Neural crest cell (in vitro differentiated cells): ENCODE measurements at regions not wholly inside any gene's neighbourhood (a gene's known extent, or its start where the extent isn't known, plus 50 kb on each side); places are given as distances from the start of the nearest gene placed in this dataset.
"Not testable (repeated sequence)": the region's sequence is repeated elsewhere in the genome, so short reads cannot be mapped to it uniquely, and the experiment has no call there.

Source experiments
- DNase-seq: peaks from one replicate; pipeline ENCODE4 v3.0.0; 2021; ENCODE audit warnings: low read depth, mixed read lengths, low spot score
- H3K27ac Mint-ChIP-seq: one replicate; pipeline ENCODE4 v1.8.0; 2021; ENCODE audit warnings: mild to moderate bottlenecking, mixed read lengths; ENCODE audit not compliant: unreplicated experiment
- H3K27me3 Mint-ChIP-seq: 2 replicates; pipeline ENCODE4 v1.8.0; 2021; ENCODE audit warnings: low read depth, mild to moderate bottlenecking, mixed read lengths
- H3K36me3 Mint-ChIP-seq: 2 replicates; pipeline ENCODE4 v1.8.0; 2021; ENCODE audit warnings: low read depth, mild to moderate bottlenecking, mixed read lengths
- H3K4me1 Mint-ChIP-seq: 2 replicates; pipeline ENCODE4 v1.8.0; 2021; ENCODE audit warnings: mixed read lengths
- H3K4me3 Mint-ChIP-seq: one replicate; pipeline ENCODE4 v1.8.0; 2021; ENCODE audit warnings: mild to moderate bottlenecking, mixed read lengths
- H3K9me3 Mint-ChIP-seq: 2 replicates; pipeline ENCODE4 v1.8.0; 2021; ENCODE audit warnings: mixed read lengths
- TF ChIP-seq, protein P1 (sequence below): fragments of 200-600 bp; sonication (generic); conservative IDR thresholded peaks from 2 replicates; pipeline ENCODE4 v1.5.0; 2021; ENCODE audit warnings: antibody characterized with exemption, mild to moderate bottlenecking

DNA sequence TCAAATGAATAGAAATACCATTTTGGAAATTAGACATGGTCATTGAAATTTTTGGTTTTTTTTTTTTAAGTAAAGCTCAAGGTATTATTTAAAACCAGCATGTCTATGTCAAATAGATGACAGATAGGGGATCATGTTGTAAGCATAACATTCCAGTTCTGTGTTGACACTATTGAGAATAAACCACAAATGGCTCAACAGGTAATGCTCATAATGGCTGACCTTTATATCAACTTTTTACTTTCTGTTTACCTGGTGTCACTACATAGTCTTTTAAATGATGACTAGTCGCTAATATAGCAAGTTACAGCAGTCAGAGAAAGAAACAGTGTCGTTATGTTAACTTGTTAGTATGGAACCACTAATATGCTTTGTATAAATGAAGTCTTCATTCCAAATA is 616.0 kb downstream of the GATA3 start:
- Mint-ChIP-seq H3K36me3 (no peaks in the 10 kb centered on the region), H3K4me3 (no peak overlapping the region), H3K27me3 (peaks cover 4% of the 10 kb centered on the region), H3K27ac (no peak overlapping the region), H3K4me1 (no peaks in the 10 kb centered on the region), H3K9me3 (no peaks in the 10 kb centered on the region)
- DNase-seq: no peak
- TF ChIP-seq, protein P1, sequence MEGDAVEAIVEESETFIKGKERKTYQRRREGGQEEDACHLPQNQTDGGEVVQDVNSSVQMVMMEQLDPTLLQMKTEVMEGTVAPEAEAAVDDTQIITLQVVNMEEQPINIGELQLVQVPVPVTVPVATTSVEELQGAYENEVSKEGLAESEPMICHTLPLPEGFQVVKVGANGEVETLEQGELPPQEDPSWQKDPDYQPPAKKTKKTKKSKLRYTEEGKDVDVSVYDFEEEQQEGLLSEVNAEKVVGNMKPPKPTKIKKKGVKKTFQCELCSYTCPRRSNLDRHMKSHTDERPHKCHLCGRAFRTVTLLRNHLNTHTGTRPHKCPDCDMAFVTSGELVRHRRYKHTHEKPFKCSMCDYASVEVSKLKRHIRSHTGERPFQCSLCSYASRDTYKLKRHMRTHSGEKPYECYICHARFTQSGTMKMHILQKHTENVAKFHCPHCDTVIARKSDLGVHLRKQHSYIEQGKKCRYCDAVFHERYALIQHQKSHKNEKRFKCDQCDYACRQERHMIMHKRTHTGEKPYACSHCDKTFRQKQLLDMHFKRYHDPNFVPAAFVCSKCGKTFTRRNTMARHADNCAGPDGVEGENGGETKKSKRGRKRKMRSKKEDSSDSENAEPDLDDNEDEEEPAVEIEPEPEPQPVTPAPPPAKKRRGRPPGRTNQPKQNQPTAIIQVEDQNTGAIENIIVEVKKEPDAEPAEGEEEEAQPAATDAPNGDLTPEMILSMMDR: no peak

DNA sequence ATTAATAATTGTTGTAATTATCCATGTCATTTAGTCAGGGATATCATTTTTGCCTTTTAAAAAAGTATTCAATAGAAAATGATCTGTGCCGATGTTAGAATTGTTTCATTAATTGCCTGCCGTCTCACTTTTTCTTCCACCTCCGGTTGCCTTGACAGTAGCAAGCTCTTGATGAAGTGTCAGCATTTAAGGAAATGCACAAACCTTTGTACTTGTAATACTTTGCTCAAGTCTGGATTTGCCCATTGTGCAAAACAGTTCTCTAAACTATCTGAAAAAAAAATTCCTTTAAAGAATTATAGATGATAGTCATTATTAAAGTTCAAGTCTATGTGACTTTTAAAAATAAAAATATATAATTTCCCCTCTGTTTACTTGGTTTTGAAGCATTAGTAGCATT is 619.7 kb downstream of the GATA3 start:
- Mint-ChIP-seq H3K9me3 (peaks cover under 1% of the 10 kb centered on the region), H3K4me3 (no peak overlapping the region), H3K36me3 (no peaks in the 10 kb centered on the region), H3K27ac (no peak overlapping the region), H3K27me3 (peaks cover 2% of the 10 kb centered on the region), H3K4me1 (no peaks in the 10 kb centered on the region)
- DNase-seq: no peak
- TF ChIP-seq, protein P1: no peak

DNA sequence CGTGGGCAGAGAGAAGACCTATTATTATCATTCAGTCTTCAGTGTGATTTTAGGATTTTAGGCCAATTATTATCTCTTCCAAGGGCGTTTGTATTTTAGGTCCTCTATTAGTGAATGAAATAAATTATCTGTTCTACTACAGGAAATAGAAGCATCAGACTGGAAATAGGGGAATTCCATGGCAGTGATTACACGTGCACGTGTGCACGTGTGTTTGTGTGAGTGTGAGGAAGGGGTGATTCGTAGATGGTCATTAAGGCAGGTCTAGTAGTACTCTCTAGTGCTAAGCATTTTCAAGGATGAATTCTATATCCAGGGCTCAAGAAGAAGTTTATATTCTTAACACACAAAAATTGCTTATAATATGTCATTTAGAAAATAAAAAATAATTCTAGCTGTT is 623.2 kb downstream of the GATA3 start:
- peaks cover 3% of the 10 kb centered on the region for H3K9me3 Mint-ChIP-seq
- no peaks in the 10 kb centered on the region for H3K36me3 Mint-ChIP-seq
- no peak for DNase-seq
- no peaks in the 10 kb centered on the region for H3K27me3 Mint-ChIP-seq
- H3K4me1 Mint-ChIP-seq: no peaks in the 10 kb centered on the region
- H3K27ac Mint-ChIP-seq: no peak overlapping the region
- H3K4me3 Mint-ChIP-seq: no peak overlapping the region
- TF ChIP-seq, protein P1: no peak

DNA sequence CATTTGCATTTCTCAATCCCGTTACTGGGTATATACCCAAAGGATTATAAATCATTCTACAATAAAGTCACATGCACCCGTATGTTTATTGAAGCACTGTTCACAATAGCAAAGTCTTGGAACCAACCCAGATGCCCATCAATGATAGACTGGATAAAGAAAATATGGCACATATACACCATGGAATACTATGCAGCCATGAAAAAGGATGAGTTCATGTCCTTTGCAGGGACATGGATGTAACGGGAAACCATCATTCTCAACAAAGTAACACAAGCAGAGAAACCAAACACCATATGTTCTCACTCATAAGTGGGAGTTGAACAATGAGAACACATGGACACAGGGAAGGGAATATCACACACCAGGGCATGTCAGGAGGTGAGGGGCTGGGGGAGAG is 630.4 kb downstream of the GATA3 start:
- H3K9me3 Mint-ChIP-seq, DNase-seq, H3K27ac Mint-ChIP-seq, H3K4me3 Mint-ChIP-seq, H3K27me3 Mint-ChIP-seq, H3K4me1 Mint-ChIP-seq, H3K36me3 Mint-ChIP-seq: not testable (repeated sequence)

DNA sequence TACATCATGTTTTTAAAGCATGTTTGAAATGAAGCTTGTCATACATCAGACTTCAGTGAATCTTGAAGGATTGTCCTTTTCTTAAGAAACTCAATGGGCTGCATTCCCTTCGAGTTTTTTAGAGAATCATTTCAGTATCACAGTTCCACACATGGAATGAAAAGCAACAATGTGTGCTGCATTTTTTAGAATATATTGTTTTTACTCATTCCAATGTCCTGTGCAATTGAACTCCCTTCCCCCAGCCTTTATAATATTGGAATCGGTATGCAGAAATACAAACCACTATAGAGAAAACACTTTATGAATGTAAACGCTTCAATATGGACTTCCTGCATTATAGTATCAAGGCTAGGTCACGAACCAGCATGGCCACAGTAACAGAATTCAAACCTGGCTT is 634.4 kb downstream of the GATA3 start:
- Mint-ChIP-seq H3K9me3 (peaks cover 3% of the 10 kb centered on the region), H3K4me1 (no peaks in the 10 kb centered on the region), H3K36me3 (no peaks in the 10 kb centered on the region), H3K27me3 (peaks cover 9% of the 10 kb centered on the region), H3K27ac (no peak overlapping the region), H3K4me3 (no peak overlapping the region)
- TF ChIP-seq, protein P1: no peak
- no peak for DNase-seq

DNA sequence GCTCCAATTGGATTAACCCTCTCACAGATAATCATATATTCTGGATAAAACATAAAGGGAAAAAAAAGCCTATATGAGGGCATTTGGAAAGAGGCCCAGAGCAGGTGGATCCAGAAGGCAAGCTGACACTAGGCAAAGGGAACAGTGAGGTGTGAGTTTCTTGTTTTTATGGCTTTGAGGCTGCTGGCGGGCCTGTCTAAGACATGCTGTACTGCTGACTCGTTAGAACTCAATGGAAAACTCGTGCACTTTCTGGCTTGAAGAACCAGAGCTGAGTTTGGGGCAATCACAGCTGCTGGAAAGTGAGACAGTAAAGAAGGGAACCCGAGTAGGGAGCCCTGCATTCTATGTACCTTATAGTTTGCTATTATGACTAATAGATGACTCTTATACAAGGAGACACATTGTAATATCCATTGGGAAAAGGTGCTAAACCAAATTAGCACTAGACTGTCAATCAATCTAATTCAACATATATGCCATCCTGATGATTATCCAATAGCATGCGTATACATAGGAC is 637.1 kb downstream of the GATA3 start:
- Mint-ChIP-seq H3K27ac (no peak overlapping the region), H3K27me3 (peaks cover 9% of the 10 kb centered on the region), H3K36me3 (no peaks in the 10 kb centered on the region), H3K9me3 (peaks cover 3% of the 10 kb centered on the region), H3K4me1 (no peaks in the 10 kb centered on the region), H3K4me3 (no peak overlapping the region)
- TF ChIP-seq, protein P1: no peak
- no peak for DNase-seq

DNA sequence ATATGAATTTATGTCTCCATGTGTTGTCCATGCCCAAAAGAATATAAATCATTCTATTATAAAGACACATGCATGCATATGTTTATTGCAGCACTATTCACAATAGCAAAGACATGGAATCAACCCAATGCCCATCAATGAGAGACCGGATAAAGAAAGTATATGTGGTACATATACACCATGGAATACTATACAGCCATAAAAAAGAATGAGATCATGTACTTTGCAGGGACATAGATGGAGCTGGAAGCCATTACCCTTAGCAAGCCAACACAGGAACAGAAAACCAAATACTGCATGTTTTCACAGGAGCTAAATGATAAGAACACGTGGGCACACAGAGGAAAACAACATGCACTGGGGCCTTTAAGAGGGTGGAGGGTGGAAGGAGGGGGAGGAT is 639.1 kb downstream of the GATA3 start:
- H3K4me1 Mint-ChIP-seq, DNase-seq, H3K9me3 Mint-ChIP-seq, H3K27ac Mint-ChIP-seq, H3K4me3 Mint-ChIP-seq, H3K27me3 Mint-ChIP-seq, H3K36me3 Mint-ChIP-seq: not testable (repeated sequence)
